HUDEP-2 (cell line): ENCODE measurements at regions not wholly inside any gene's neighbourhood (a gene's known extent, or its start where the extent isn't known, plus 50 kb on each side); places are given as distances from the start of the nearest gene placed in this dataset.

Experiments used
- DNase-seq, 76 experiments: peaks; one replicate each; lab custom pipeline; 2025; ENCODE audit not compliant: unreplicated experiment in 76 of 76; lab: John Stamatoyannopoulos, UW

DNA sequence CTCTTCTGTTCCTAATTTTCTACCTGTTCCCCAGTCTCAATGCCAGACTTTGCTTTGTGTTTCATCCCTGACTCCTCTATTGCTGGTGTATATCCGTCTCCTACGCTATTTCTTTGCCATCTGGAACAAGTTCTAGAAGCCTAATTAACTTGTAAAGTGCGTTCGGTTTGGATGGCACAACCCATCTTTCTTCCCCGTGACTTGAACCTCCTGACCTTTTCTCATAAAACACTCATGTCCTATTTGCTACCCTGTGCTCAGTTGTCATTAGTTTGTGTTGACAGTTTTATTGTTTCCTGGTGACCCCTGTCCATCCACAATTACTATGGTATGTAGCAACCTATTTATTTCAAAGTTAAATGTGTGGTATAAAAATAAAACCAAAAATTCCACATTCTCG is 323.5 kb downstream of the TLE4 start:
- DNase-seq = no peak

DNA sequence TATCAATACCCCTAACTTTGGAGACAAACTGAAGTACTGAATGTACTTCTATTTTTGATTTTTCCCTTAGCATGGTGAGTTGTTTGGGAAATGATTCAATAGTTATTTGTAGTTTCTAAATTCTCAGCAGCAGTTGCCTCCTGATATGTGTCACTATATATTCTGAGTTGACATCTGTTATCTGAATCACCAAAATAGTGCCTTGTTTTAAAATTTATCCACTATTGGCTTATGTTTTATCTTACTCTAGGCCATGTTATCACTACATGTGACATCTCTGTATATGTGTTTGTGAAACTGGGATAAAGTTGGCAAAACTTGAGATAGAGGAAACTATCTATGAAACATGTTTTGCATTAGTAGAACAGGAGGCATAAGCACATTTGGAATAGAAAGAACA is 317.6 kb downstream of the TLE4 start:
- DNase-seq = no peak

DNA sequence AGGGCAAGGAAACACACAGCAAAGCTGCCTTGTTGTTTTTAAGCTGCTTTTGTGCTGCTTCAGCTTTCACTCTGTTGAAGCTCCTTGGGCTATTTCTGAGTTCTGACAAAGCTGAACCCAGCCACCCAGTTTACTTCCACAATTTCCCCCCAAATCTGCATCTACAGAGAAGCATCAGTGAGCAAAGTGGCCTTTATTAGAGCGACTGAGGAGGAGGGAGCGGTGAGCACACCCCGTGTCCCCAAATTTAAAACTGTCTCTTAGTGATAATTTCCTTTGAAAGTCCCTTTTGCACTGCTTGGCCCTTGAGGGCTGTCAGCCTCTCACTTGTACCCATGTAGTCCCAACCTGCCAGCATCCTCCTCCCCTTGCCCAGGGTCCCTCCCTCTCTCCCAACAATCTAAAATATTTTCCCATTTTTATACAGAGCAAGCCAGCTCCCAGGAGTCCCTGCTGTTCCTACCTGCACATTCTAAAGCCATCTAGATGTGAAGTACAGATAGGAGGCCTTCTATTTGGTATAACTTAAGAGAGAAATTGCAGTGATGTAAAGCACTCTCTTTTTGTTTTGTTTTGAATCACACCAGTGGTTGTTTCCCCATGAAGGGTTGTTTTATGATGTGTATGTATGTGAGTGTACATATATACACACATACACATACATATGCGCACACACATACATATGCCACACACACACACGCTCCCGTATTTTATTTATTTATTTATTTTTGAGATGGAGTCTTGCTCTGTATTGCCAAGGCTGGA is 313.5 kb downstream of the TLE4 start:
- DNase-seq = no peak

DNA sequence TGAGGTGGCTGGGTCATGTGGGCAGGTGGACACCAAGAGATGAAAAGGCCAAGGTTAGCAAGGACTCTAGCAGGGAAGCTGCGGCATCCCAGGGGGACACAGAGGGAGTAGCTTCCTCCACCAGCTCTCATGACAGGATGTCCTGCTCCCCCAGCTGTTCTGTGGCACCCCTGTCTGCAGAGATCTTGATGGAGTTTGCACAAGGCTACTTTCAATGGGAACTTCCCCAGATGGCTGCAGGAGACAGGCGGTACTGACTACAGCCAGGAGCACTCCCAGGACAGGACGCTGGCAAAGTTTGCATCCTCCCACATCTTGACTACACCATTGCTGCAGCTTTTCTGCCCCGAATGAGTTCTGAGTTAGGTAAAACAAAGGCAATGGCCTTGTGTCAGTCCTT is 312.8 kb downstream of the TLE4 start:
- no peak for DNase-seq

DNA sequence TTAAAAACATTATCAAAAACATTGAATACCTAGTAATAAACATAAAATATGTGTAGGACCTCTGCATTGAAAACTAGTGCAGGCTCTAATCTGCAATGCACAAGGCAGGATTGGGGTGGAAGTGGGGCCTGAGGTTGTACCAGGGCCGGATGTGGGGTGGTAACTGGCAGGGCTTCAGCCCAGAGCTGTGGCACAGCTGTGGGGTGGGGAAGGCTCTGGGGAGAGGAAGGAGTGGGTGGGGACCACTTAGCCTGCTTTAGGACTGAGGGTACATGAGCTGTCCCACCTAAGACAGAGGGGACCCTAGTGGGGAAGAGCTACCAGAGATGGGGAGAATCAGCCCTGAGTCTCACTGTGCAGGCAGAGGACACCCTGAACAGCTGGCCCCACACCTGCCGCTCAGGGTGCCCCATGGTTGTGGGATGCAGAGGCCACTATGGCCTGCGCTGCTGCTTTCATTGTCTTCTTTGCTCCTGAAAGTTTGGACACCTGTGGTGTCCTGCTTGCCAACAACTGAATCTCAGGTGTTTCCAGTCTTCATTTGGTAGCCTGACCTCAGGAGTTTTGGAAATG is 311.4 kb downstream of the TLE4 start:
- no peak for DNase-seq

DNA sequence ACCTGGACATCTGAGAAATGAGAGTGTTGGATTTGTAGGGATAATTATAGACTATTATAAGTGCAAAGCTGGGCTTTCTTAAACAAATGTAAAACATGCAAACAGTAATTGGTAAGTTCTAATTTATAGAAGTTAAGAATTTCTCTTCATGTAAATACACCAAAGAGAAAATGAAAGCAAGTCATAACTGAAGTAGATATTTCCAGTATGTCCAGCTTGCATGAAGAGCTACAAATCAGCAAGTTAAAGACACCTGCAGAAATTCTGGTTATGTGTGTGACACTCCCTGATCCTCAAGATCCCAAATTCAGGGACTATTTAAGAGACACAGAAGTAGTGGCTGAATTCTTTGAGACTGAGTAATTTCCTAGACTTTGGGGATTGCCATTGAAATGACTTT is 308.9 kb downstream of the TLE4 start:
- no peak for DNase-seq

DNA sequence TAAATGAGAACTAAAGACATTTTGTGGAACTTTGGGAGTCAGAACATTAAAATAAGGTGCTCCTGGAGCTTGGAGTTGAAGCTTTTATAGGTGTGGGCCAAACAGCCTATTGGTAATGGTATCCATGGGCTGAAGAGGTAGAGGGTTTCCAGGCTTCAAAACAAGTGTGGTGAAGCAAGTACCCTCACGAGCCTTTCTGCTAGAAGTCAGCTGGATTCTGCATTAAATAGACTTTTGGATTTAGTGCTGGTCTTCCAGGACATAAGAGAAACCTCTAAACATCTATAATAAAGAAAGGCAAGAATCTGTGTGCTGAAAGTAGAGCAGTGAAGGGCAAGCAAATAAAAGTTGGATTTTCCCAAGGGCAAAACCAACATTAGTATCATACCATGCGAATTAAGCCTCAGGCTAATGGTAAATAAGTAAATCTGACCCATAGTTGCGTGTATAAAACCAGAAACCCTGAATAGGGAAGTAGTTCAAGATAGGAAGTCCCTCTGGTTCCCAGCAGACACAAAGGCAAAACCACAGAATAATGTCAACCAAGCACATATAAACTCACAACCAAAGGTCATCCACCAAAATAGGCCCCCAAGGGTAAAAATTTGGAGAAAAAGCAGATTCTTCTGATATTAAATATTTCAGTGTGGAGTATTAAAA is 306.3 kb downstream of the TLE4 start:
- no peak for DNase-seq

DNA sequence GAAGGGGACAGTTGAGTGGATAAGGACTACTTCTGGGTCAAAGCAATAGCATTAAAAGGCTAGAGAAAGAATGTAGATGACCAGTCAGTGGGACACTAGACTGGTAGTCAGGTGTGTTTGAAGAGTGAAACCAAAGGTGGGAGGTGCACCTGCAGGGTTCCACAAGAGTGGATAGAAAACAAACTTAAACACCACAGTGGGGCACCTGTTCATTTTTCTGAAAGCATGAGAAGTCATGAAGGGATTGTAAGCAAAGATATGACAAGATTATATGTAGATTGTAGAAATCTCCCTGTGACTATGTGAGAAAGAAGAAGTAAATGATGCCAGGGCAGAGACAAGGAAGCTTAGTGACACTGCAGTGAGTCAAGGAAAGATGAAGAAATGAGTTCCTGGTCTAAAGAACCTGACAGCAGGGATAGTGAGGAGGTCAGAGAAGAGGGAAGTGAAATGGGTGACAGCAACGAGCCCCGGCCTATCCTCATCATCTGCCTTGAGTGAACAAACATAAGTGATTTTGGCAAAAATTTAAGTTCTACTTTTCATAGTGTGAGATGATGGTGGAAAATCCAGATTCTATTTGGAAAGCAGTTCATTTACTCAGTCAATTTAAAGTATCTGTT is 296.9 kb downstream of the TLE4 start:
- no peak for DNase-seq

DNA sequence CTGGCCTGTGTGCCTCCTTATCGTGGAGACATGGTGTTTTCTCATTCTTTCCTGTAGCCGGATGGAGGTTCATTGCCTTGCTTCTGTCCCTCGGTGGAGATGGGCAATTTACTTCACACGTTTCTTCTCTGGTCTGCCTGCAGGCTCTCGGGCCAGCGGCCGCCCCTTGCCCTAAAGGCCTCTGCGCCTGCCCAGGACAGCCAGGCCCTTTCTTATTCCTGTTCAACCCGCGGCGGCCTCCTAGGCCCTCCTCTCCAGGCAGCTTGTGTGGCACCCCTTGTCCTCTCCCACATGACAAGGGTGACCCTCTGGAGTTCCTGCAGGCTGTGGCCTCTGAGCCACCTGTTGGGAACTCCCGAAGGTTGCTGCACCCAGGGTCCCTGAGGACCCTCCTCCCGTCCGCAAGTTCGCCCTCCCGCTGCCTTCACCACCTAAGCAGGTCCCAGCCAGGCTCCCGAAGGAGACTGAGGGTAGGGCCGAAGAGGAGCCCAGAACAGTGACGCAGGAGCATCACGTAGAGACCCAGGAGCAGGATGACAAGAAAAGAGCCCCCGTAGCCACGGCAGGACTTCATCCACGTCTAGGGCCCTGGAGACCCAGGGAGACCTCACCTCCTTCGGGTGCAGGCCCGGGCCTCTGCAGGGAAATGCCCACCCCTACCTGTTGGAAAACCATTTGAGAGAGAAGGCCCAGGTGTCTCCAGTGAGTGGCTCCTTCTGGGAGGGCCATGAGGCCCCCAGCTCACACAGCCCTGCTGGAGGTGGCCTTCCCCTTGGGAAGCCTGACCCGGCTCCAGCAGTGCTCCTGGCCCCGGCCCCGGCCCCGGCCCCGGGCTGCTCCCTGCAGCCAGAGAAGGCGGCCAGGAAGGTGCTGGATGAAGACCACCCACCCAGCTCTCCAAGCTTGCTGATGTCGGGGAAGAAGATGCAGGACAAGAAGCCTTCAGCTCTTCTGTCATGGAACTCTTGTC is 291.4 kb downstream of the TLE4 start:
- no peak for DNase-seq

DNA sequence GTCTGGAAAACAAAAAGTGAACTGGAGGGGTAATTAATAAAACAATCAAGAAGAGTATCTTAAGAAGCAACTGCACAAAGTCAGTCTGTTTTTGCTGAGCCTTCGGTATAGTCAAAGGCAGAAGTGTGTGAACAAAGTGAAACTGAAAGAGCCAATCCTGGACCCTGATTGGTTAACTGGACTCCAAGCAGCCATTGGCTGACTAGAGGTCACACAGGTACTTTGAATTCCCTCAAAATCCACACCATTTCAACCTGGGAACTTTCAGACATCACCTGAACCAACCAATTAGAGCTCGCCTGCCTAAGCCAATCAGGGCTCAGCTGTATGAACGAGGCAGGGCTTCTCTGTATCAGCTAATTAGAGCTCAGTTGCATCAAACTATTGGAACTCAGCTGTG is 286.7 kb downstream of the TLE4 start:
- DNase-seq = no peak

DNA sequence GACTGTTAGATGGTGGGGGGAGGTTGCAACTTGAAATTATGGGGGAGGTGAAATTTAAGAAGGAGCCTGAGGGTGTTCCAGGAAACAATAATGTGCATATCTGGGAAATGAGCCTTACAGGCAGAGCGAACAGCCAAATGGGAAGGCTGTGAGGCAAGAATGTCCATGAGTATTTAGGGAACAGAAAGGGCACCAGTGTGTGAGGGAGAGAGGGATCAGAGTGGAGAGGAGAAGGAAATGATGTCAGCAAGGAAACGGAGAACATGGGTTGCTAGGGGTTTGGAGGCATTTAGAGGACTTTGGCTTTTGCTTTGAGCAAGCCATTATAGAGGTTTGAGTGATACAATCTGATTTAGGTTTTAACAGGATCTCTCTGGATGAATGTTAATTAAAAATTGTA is 285.4 kb downstream of the TLE4 start:
- no peak for DNase-seq

DNA sequence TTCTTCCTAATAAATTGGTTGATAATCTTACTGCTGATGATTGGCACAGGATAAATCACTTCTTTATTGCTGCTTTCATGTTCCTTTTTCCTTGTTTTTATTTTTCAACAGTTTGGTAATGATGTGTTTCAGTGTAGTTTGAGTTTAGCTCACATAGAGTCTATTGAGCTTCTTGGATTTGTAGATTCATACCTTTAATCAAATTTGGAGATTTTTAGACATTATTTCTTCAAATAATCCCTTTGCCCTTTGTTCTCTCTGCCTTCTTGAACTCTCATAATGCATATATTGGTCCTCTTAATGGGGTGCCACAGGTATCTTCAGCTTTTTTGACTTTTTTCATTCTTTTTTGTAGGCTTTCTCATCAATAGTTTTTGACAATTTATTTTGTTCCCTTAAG is 275.3 kb downstream of the TLE4 start:
- no peak for DNase-seq

DNA sequence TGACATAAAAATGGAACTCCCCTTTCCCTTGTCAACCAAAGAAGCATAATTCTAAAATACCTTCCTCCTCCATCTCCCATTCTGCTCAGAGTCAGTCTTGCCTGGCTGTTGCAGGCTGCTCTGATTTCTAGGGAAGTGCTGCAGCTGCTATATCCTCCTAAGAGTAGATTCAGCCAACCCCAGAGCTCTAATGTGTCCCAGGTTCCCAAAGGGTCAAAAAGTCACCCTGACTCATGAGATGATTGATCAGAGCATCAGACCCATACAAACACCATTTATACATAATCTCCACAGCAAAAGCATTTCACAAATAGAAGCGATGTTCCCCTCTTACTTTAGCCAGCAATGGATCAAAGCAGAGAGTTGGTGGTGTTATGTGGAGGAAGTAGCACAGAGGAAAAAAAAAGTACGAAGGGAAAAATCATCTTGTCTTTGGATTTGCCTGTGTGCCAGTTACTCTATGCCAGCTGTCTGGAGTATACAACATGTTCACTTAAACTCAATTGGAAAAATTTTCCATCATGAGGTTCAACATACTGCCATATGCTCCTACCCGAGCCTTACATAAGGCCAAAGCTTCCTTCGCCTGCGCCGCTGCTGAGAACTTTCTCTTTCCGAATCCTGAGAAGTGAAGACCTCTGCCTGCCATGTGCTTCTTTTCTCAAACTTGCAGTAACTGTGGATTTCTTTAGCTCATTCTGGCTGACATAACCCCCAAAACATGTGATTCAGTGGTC is 258.0 kb downstream of the TLE4 start:
- no peak for DNase-seq

DNA sequence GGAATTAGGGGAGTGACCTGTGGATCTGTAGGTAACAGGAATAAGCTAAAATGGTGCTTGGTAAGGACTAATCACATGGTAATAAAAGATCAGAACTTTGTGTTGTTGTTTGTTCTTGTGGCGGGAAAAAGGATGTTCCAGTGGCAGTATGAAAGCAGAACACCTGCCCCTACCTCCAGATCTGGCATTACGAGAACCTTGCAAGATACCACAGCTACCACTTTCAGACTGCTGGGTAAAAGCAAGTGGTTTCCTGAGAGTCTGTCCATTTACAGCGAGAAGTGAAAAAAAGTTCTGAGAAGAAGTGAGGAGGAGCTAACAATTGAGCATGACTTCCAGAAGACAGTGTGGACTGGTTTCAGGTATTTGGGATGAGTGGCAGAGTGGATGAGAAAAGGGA is 252.5 kb downstream of the TLE4 start:
- no peak for DNase-seq

DNA sequence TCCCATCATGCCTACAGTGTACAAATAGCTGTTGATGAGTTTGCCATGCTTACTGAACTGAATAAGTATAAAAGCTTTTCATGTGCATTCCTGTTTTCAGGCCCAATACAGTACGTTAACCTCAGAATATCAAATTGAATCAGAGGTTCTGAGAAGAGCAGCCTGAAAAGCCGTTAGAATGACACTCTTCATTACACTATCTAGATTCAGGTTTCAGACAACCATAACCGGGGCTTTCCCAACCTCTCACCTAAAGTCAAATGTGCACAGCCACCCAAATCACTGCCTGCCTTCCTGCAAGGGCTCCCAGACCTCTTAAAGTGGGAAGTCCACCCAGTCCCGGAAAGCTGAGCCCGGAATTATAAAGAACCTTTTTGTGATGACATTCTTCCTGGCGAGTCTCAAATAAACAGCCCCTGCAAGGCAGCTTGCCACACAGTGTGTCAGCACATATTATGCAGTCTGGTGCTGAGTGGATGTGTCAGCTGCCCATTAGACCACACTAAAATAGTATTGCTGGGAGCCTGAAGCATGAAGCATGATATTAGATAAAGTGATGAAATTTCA is 245.8 kb downstream of the TLE4 start:
- no peak for DNase-seq

DNA sequence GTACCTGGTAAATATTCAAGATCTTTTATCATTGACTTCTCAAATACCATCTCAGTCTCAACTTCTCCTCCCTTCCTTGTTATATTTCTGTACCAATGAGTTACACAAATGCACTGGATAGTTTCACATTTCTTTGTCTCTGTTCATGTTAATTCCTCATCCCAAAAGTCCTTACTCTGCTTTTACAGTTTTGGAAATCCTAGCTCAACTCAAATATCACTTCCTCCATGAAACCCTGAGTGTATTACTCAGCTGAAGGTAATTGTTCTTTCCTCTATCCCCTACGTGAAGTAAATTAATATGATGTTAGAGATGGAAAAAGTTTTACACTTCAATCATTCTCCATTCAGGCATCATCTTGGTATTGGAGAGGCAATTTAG is 241.5 kb downstream of the TLE4 start:
- no peak for DNase-seq

DNA sequence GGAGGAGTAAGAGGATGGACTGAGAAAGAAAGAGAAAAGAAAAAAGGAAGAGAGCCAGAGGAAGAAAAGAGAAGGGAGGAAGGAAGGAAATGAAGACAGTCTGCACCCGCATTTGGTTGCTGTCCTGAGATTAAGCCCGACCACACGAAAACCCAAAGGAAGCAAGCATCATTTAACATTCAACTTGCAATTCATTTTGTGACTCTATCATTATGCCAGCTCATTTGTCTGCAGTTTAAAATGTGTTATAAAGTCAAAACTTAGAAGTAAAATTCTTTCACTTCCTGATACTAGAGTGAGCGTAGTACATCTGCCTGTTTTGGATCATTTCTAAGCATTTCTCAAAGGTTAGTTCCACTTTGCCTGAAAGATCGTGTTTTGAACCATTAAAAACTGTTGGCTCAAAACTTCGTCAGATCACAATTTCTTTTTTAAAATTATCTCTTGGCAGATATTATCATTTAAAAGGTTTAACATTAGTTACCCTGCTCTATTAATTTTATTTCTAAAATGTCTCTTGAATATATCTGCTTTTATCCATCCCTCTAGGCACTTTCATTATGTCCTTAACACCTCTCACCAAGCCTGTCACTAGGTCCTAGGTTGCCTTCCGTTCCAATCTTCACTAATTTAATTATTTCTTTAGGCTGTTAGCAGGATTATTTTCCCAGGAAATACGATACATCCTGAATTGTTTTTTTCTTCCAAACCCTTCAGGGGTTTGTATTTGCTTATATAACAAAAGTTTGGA is 240.9 kb downstream of the TLE4 start:
- no peak for DNase-seq

DNA sequence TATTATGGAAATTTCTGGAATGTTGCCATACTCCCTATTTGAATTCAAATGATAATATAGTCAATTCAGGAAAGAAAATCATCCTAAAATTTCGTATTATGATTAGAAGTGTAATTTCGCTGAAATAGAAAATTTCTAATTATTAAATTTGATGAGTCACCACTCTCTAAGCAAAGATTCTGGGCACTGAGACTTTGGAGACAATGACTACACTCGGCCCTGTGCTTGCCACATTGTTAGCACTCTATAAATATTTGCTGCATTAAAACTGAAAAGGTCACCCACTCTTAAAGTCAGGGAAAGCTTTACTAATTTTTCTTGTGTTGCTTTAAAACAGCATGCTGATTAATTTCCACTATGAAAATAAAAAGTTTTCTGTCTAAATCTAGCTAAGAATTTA is 240.3 kb downstream of the TLE4 start:
- DNase-seq = no peak

DNA sequence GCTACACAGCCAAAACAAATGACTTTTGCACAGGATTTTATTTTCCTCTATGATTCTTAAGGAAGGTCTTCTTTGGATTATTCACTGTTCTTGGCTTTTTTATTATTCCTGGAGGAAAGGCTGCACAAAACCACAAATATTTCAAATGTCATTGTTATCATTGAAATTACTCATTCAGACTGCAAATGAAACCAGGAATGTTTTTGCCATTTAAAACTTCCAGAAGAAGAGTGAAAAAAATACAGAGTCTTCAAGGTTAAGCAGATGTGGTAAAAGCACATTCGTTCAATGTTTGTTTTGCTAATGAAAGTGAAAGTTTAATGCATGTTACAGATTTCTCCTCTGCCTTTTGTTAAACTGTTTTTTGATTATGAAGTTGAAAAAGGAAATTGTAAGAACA is 238.2 kb downstream of the TLE4 start:
- no peak for DNase-seq
